Lung microvascular endothelial cell (primary cell): ENCODE measurements at regions not wholly inside any gene's neighbourhood (a gene's known extent, or its start where the extent isn't known, plus 50 kb on each side); places are given as distances from the start of the nearest gene placed in this dataset.

Experiments
- DNase-seq, 2 donors: peaks; one replicate each; pipeline versions ENCODE4 v3.0.0 to v3.0.0-alpha.2; 2010; ENCODE audit warnings: low read depth in 2 of 2

GRCh38 chr17:33639103-33639880 lies 346.2 kb upstream of the ASIC2 start:
- no peak for DNase-seq

GRCh38 chr17:33640629-33641028 lies 347.5 kb upstream of the ASIC2 start:
- DNase-seq, result no peak

- no peak for DNase-seq
Observed at GRCh38 chr17:33642002-33642401, 348.9 kb upstream of the ASIC2 start.

- DNase-seq, result peak; percentile 7 to 33
Observed at GRCh38 chr17:33647956-33648355, 354.9 kb upstream of the ASIC2 start.

- DNase-seq, result no peak
Observed at GRCh38 chr17:33650304-33650703, 357.2 kb upstream of the ASIC2 start.

- peak in 1 of 2 donors; percentile 5 for DNase-seq
Observed at GRCh38 chr17:33651686-33652085, 358.6 kb upstream of the ASIC2 start.

GRCh38 chr17:33652731-33653398 lies 359.8 kb upstream of the ASIC2 start:
- DNase-seq, result no peak

- DNase-seq, result no peak
Observed at GRCh38 chr17:33653399-33653788, 360.3 kb upstream of the ASIC2 start.

- no peak for DNase-seq
Observed at GRCh38 chr17:33657181-33657580, 364.1 kb upstream of the ASIC2 start.

GRCh38 chr17:33661975-33662374 lies 368.9 kb upstream of the ASIC2 start:
- no peak for DNase-seq

GRCh38 chr17:33664116-33664840 lies 371.2 kb upstream of the ASIC2 start:
- DNase-seq, result no peak

GRCh38 chr17:33667052-33667509 lies 374.0 kb upstream of the ASIC2 start:
- no peak for DNase-seq

- no peak for DNase-seq
Observed at GRCh38 chr17:33667671-33668070, 374.6 kb upstream of the ASIC2 start.

- DNase-seq, result no peak
Observed at GRCh38 chr17:33668516-33668915, 375.4 kb upstream of the ASIC2 start.

- no peak for DNase-seq
Observed at GRCh38 chr17:33671491-33671890, 378.4 kb upstream of the ASIC2 start.

- DNase-seq, result peak; percentile 44 to 70
Observed at GRCh38 chr17:33674685-33675084, 381.6 kb upstream of the ASIC2 start.

- DNase-seq, result no peak
Observed at GRCh38 chr17:33676444-33676843, 383.3 kb upstream of the ASIC2 start.

- no peak for DNase-seq
Observed at GRCh38 chr17:33679595-33679994, 386.5 kb upstream of the ASIC2 start.

- no peak for DNase-seq
Observed at GRCh38 chr17:33680472-33680871, 387.4 kb upstream of the ASIC2 start.

GRCh38 chr17:33682599-33682998 lies 389.5 kb upstream of the ASIC2 start:
- DNase-seq, result no peak

GRCh38 chr17:33684735-33685134 lies 391.6 kb upstream of the ASIC2 start:
- DNase-seq, result no peak

- peak in 1 of 2 donors; percentile 5 for DNase-seq
Observed at GRCh38 chr17:33686171-33686570, 393.1 kb upstream of the ASIC2 start.
